GM12878 (cell line): ENCODE measurements at regions not wholly inside any gene's neighbourhood (a gene's known extent, or its start where the extent isn't known, plus 50 kb on each side); places are given as distances from the start of the nearest gene placed in this dataset.

ENCODE experiments used
- ATF3 ChIP-seq: IDR thresholded peaks from 2 replicates; pipeline ENCODE4 v1.6.1; 2011; ENCODE audit warnings: low read depth, mild to moderate bottlenecking, low read length, moderate library complexity, borderline replicate concordance; ENCODE audit errors: extremely low read depth
- BMI1 ChIP-seq: fragments of 450-650 bp; IDR thresholded peaks from 2 replicates; pipeline ENCODE4 v1.6.1; 2016; ENCODE audit warnings: mild to moderate bottlenecking, moderate library complexity, borderline replicate concordance
- CTCF ChIP-seq, 3 experiments: IDR thresholded peaks in 2 of 3; conservative IDR thresholded peaks in 1 of 3; 2 replicates each; pipeline ENCODE4 v1.5.1; 2011; ENCODE audit warnings: low read depth in 3 of 3, low read length in 3 of 3, mild to moderate bottlenecking in 3 of 3, control low read depth in 2 of 3, moderate library complexity in 2 of 3, inconsistent platforms in 1 of 3, mixed read lengths in 1 of 3; ENCODE audit not compliant: control insufficient read depth in 2 of 3, insufficient read depth in 1 of 3; ENCODE audit errors: extremely low read depth in 1 of 3
- EP300 ChIP-seq, 2 experiments: fragments of 150-350 bp in 1 of 2; IDR thresholded peaks; 2 replicates each; pipeline ENCODE4 v1.6.1; 2011 to 2012; ENCODE audit warnings: low read depth in 2 of 2, low read length in 2 of 2, borderline replicate concordance in 1 of 2, improper control_type of control experiment in 1 of 2, inconsistent platforms in 1 of 2; ENCODE audit not compliant: control insufficient read depth in 1 of 2
- EZH2 ChIP-seq: IDR thresholded peaks from 2 replicates; pipeline ENCODE4 v1.6.1; 2012; ENCODE audit warnings: low read depth, mild to moderate bottlenecking, control low read depth, inconsistent platforms, low read length, borderline replicate concordance; ENCODE audit not compliant: control insufficient read depth
- GABPA ChIP-seq: IDR thresholded peaks from 2 replicates; pipeline ENCODE4 v1.6.1; 2014; ENCODE audit warnings: antibody characterized with exemption, low read depth, mild to moderate bottlenecking, inconsistent platforms
- MAX ChIP-seq: IDR thresholded peaks from 2 replicates; pipeline ENCODE4 v1.6.1; 2012; ENCODE audit warnings: low read depth, low read length, improper control_type of control experiment
- MYC ChIP-seq: IDR thresholded peaks from 2 replicates; pipeline ENCODE4 v1.6.1; 2011; ENCODE audit warnings: mild to moderate bottlenecking, low read length, moderate library complexity, inconsistent platforms; ENCODE audit not compliant: insufficient read depth, insufficient replicate concordance, insufficient read length, severe bottlenecking
- POLR2A ChIP-seq: IDR thresholded peaks from 2 replicates; pipeline ENCODE4 v1.6.1; 2011; ENCODE audit warnings: low read depth, mild to moderate bottlenecking, low read length
- SUZ12 ChIP-seq: fragments of 200-600 bp; sonication (generic); IDR thresholded peaks from one replicate; pipeline ENCODE4 v1.6.1; 2018; ENCODE audit warnings: antibody characterized with exemption, mild to moderate bottlenecking; ENCODE audit not compliant: unreplicated experiment
- ZZZ3 ChIP-seq: IDR thresholded peaks from 2 replicates; pipeline ENCODE4 v1.6.1; 2011; ENCODE audit warnings: low read depth; ENCODE audit not compliant: control insufficient read depth, insufficient read length

- TF ChIP-seq EP300 (IDR thresholded peaks at IDR 0.05; ENCODE audit: borderline replicate concordance in 1 of 2, control insufficient read depth in 1 of 2, low read depth in 2 of 2, low read length in 2 of 2) (no peak), CTCF (IDR thresholded peaks at IDR 0.05 in 2 of 3, conservative IDR thresholded peaks at IDR 0.05 in 1 of 3; ENCODE audit: control insufficient read depth in 2 of 3, extremely low read depth in 1 of 3, insufficient read depth in 1 of 3, low read depth in 3 of 3, low read length in 3 of 3) (no peak), GABPA (no peak), BMI1 (no peak), MAX (no peak), POLR2A (no peak), MYC (no peak), ATF3 (no peak), EZH2 (no peak), SUZ12 (no peak), ZZZ3 (no peak)
These were observed 251.2 kb upstream of the SASH1 start for GRCh38 chr6:148091394-148091793.
